WI38 (cell line): ENCODE measurements at regions not wholly inside any gene's neighbourhood (a gene's known extent, or its start where the extent isn't known, plus 50 kb on each side); places are given as distances from the start of the nearest gene placed in this dataset.

ENCODE experiments used
- H3K4me3 ChIP-seq: 2 replicates; pipeline ENCODE4 v1.5.1; 2011; ENCODE audit warnings: low read depth, mild to moderate bottlenecking, control low read depth, low read length
- CTCF ChIP-seq: IDR thresholded peaks from 2 replicates; pipeline ENCODE4 v1.5.1; 2012; ENCODE audit warnings: low read depth, mild to moderate bottlenecking, control low read depth, low read length

GRCh38 chr2:156728328-156728727, 292.1 kb downstream of the GPD2 start:
- TF ChIP-seq CTCF, result no peak

DNA sequence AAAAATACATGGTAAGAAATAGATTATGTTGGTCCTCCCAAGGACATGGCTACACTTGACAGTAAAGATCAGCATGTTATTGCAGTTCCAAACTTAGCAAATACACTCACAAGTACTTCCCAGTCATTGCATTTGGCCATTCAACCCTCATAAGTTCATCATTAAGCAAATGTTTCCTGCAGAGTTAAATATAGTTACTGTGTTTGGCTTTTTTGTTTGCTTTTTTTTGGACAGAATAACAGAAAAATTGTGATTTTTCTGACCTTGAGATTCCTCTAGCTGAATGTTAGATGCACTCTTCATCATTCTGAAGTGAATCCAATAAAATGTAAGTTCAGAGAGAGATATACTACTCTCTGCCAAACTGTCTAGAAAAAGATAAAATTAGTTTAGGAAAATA, 295.3 kb downstream of the GPD2 start:
- no peak for TF ChIP-seq CTCF
- no peak overlapping the region for H3K4me3 ChIP-seq

More at GRCh38 chr2:156728328-156728727, 292.1 kb downstream of the GPD2 start:
- H3K4me3 ChIP-seq, result no peak overlapping the region

DNA sequence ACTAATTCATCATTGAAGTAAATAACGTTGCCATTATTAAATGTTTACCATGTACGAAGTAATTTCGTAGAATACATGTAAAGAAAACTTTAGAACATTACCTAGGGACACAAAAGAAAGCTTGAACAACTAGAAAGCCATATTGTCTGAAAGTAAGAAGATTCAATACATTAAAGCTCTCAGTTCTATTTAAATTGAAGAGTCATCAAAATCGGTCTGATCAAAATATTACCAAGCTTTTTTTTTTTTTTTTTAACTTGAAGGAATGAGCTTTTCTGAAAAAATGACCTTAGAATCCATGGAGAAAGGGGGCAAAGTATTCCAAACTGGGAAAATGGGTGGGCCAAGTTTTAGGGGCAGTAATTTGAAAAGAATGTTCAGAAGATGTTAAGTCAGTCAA, 300.8 kb downstream of the GPD2 start:
- H3K4me3 ChIP-seq, result no peak overlapping the region
- no peak for TF ChIP-seq CTCF

- TF ChIP-seq CTCF, result no peak
- no peak overlapping the region for H3K4me3 ChIP-seq
Measured at GRCh38 chr2:156739301-156739700, 303.1 kb downstream of the GPD2 start.

DNA sequence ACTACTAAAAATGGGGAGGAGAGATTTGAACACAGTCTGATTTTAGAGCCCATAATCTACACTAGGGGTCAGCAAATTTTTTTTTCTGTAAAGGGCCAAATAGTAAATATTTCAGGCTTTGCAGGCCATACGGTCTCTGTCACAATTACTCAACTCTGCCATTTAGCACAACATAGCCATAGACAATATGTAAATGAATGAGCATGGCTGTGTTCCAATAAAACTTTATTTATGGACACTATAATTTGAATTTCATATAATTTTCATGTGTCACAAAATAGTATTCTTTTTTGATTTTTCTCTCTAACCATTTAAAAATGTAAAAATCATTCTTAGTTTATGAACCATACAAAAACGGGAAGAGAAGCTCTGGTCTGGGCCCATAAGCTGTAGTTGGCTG, 309.4 kb downstream of the GPD2 start:
- TF ChIP-seq CTCF, result no peak
- H3K4me3 ChIP-seq, result no peak overlapping the region

DNA sequence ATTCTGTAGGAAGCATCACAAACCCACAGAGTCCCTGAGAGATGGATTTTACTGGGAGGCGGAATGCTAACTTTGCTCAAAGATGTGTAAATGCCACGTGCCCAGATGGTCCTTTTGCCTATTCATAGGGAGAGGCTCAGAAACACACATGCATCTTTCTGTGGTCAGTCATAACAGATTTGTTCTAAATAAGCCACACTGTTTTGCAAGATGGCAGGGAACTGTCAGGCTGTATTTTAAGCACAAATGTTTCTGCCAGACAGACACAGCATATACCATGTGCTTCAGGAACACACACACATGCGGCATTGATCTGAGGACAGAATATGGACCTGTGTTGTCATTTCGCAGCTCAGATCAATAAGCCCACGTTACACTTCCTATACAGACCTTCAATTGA, 312.0 kb downstream of the GPD2 start:
- TF ChIP-seq CTCF, result no peak

GRCh38 chr2:156752042-156752441, 315.9 kb downstream of the GPD2 start:
- no peak overlapping the region for H3K4me3 ChIP-seq

More for the DNA sequence above, 312.0 kb downstream of the GPD2 start:
- H3K4me3 ChIP-seq, result no peak overlapping the region

More at GRCh38 chr2:156752042-156752441, 315.9 kb downstream of the GPD2 start:
- no peak for TF ChIP-seq CTCF
